CD4-positive, alpha-beta T cell treated with Interleukin-21 for 1 hour (primary cell): ENCODE measurements at regions not wholly inside any gene's neighbourhood (a gene's known extent, or its start where the extent isn't known, plus 50 kb on each side); places are given as distances from the start of the nearest gene placed in this dataset.

Experiments
- DNase-seq: peaks from one replicate; pipeline ENCODE4 v3.0.0-alpha.2; 2020

DNA sequence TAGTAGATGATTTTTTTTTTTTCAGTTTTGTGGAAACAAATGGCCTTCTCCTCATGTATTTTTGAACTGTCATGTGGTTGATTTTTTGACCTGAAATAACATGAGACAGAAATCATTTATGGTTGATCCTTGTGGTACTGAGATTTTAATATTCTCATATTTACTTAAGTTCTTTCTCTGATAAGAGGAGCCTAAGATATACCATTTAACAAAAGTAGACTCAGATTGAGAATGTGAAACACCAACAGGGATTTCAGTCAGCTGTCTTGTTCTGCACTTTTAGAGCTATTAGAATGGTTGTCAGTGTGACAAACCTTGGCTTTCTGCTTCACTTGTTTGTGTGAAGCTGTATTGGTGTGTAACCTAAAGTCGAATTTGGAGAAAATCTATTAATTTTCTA, 575.7 kb downstream of the SPOCK3 start:
- no peak for DNase-seq

GRCh38 chr4:166662266-166662843, 571.9 kb downstream of the SPOCK3 start:
- no peak for DNase-seq

GRCh38 chr4:166670341-166670740, 564.0 kb downstream of the SPOCK3 start:
- DNase-seq = no peak

DNA sequence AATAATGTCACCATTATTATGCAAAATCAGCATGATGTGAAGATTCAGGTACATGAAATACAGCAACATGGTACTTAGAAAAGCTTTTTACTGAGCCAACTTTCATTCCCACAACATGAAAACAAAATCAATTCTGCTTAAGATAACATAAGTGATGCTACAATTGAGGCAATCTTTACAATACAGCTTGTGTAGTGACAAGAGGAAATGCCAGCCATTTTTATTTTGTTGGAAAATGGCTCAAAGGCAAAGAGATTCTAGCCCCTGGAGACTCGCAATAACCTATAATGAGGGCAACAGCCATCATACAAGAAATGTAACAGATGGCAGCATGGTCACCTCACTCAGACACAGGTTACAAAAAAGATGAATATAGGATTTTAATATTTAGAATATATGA, 560.4 kb downstream of the SPOCK3 start:
- DNase-seq = no peak

DNA sequence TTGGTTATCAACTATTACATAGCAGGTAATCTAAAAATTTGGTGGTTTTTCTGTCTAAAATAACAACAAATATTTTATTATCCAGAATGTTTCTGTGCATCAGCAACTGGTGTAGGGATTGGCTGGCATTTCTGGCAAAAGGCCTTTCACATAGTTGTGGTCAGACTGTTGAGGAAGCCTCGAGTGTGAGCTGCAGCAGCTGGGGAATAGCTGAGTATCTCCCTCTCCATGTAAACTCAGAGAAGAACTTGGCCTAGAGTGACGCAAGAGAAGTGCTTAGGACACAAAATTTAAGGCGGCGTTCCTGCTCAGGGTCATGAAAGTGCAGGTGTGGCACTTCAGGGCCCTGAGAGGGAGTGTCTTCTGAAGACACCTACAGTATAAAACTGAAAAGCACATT, 558.9 kb downstream of the SPOCK3 start:
- no peak for DNase-seq

- DNase-seq = no peak
Measured at GRCh38 chr4:166680796-166681195, 553.5 kb downstream of the SPOCK3 start.

DNA sequence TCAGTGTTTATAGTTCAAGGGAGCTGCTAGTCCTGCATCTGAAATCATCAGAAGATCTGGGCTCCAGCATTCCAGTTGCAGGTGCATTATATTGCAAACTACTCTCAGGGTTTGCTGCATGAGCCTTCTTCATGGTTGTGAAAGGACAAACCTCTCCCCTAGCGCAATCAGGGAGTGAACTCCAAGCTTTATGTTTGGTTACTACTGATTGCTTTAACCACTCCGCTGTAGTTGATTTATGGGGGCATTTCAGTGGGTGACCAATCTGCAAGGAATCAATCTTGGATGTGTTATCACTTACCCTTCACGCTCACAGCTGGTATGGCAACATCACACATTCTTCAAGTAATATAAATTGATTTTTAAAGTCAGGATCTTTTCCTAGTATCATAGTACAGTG, 552.1 kb downstream of the SPOCK3 start:
- no peak for DNase-seq
